Fibroblast of villous mesenchyme (primary cell): ENCODE measurements at regions not wholly inside any gene's neighbourhood (a gene's known extent, or its start where the extent isn't known, plus 50 kb on each side); places are given as distances from the start of the nearest gene placed in this dataset.

Experiments
- DNase-seq: peaks from one replicate; pipeline ENCODE4 v3.0.0-alpha.2; 2010; ENCODE audit warnings: low read depth
- H3K4me3 ChIP-seq: 2 replicates; pipeline ENCODE4 v1.5.1; 2011; ENCODE audit warnings: low read depth, mild to moderate bottlenecking, low read length
- TF ChIP-seq, protein P1 (sequence below): IDR thresholded peaks from 2 replicates; pipeline ENCODE4 v1.5.1; 2012; ENCODE audit warnings: low read depth, mild to moderate bottlenecking, low read length; ENCODE audit not compliant: insufficient read depth

DNA sequence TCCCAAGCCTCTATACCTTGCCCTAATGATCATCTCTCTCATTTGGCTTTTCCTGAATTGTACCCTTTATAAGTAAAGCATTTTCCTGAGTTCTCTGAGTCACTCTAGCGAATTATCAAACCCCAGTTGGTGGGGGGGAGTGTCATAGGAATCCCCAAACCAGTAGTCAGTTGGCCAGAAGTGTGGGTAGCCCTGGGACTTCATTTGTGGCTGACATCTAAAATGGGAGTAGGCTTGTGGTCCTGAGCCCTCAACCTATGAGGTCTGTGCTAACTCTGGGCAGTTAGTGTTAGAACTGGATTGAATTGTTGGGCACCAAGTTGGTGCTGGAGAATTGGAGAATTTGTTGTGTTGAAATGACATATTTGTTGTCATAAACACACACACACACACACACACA is 91.3 kb downstream of the BBS10 start:
- no peak overlapping the region for H3K4me3 ChIP-seq
- TF ChIP-seq, protein P1, sequence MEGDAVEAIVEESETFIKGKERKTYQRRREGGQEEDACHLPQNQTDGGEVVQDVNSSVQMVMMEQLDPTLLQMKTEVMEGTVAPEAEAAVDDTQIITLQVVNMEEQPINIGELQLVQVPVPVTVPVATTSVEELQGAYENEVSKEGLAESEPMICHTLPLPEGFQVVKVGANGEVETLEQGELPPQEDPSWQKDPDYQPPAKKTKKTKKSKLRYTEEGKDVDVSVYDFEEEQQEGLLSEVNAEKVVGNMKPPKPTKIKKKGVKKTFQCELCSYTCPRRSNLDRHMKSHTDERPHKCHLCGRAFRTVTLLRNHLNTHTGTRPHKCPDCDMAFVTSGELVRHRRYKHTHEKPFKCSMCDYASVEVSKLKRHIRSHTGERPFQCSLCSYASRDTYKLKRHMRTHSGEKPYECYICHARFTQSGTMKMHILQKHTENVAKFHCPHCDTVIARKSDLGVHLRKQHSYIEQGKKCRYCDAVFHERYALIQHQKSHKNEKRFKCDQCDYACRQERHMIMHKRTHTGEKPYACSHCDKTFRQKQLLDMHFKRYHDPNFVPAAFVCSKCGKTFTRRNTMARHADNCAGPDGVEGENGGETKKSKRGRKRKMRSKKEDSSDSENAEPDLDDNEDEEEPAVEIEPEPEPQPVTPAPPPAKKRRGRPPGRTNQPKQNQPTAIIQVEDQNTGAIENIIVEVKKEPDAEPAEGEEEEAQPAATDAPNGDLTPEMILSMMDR: no peak

DNA sequence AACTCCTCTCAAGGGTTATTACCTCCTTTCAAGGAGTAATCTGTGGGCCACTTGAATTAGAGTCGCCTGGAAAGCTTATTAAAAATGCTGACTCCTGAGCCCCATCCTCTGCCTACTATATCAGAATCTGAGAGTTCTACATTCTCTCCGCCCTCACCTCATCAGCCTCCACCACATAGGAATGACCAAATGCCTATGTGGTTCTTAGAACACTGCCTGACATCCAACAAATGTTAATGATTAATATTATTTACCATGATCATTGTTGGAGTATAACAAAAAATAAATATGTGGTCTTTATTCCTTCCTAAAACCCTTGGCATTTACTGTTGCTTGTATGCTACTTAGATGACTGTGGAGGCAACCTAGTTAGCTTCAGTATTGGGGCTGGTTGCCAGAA is 91.9 kb downstream of the BBS10 start:
- TF ChIP-seq, protein P1: no peak
- no peak overlapping the region for H3K4me3 ChIP-seq
- DNase-seq: no peak

More for the DNA sequence above, 91.3 kb downstream of the BBS10 start:
- no peak for DNase-seq

DNA sequence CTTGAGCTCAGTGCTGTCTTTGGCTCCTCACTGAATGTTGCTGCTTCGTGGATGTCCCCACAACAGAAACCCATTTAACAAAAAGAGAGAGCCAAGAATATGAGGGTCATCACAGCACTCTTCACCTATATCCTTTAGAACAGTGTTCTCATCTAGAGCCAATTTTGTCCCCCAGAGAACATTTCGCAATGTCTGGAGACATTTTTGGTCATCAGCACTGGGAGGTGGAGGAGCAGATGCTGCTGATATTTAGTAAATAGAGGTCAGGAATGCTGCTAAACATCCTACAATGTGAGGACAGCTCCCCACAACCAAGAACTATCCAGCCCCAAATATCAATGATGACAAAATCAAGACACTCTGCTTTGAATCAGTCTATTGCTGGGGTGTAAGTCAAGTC is 92.5 kb downstream of the BBS10 start:
- TF ChIP-seq, protein P1: no peak
- DNase-seq: peak; percentile 38
- H3K4me3 ChIP-seq: no peak overlapping the region

DNA sequence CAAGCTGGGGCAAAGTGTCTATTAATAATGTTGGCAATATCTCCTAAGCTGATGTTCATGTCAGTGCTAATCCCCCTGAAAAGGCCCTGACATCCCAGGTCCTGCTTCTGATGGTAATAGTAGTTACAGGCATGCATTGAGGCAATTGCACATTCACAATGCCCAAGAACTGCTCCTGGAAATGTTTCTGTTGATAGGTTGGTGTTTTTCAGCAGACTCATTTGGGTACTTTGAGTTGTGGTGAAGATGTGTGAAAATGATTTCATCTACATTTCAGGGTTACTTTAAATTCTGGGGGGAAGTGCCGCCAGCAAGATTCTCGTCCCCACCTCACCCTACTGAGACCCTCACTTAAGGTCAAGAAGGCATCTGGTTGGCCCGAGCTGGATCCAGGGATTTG is 92.9 kb downstream of the BBS10 start:
- DNase-seq: no peak
- H3K4me3 ChIP-seq: no peak overlapping the region
- TF ChIP-seq, protein P1: no peak

DNA sequence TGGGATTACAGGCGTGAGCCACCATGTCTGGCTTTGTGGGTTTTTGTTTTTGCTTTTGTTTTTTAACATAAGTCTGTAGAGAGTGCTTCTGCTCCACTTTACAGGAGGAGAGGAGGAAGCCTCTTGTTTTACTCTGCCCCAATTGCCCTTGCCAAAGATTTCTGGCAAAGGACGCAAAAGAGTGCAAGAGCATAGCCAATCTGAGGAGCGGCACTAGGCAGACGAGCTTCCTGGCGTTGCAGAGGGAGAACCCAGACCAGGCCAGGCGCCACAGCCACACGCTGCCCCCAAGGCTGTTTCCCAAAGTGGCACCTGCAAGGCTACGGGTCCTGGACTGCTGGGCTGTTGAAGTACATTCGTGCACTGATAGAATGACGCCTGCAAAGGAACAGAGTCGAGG is 96.2 kb downstream of the BBS10 start:
- H3K4me3 ChIP-seq: no peak overlapping the region
- DNase-seq: no peak
- TF ChIP-seq, protein P1: no peak

DNA sequence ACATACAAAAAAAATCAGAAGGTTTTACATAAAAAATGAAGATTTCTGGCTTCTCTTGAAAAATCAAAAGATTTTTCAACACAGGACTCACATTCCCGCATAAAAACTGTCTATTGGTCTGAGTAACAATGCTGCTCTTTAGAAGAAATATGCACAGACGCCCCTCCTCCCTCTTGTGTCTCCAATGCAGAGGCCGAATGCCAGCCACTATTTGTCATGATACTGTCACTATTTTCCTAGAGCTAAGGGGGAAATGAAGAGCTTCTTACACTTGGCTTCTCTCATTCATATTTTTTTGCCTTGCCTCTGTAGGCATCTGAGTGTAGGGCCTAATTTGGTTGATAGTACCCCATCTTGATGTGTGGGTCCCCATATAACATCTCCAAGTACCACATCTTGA is 98.0 kb downstream of the BBS10 start:
- TF ChIP-seq, protein P1: no peak
- no peak overlapping the region for H3K4me3 ChIP-seq
- no peak for DNase-seq

DNA sequence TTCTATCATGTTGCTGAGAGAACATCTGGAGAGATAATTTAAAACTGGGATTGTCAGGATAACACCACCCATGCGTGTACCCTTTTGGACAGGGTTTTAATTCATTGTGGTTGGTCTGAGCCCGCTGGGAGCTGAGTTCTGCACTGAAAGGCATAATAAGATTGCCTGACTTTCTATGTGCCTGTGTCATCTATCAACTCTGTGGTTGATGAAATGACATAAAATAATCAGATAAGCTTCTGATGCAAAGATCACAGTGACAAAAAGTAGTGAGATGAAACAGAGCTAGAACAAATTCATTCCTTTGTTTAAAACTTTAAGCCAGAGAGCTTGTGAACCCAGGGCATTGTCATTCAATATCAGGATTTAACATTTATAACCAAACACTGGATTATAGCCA is 98.7 kb downstream of the BBS10 start:
- no peak for DNase-seq
- TF ChIP-seq, protein P1: no peak
- no peak overlapping the region for H3K4me3 ChIP-seq
